A549 (cell line): ENCODE measurements at regions not wholly inside any gene's neighbourhood (a gene's known extent, or its start where the extent isn't known, plus 50 kb on each side); places are given as distances from the start of the nearest gene placed in this dataset.

Experiments used
- ATAC-seq, 2 experiments: fragments of 200-7000 bp in 1 of 2; fragments of >200 bp in 1 of 2; cut with Nextera tagmentation in 1 of 2; cut with Tn5 transposase in 1 of 2; 3 replicates each; pipeline versions ENCODE4 v1.8.0 to v1.9.1; 2018 to 2020; ENCODE audit warnings: mild to moderate bottlenecking in 1 of 2, moderate library complexity in 1 of 2
- CTCF ChIA-PET: fragments of 300-600 bp; sonication (Branson Sonifier 250); formaldehyde crosslinking; extraction: SDS; loops from one replicate; lab custom pipeline; 2021; ENCODE audit warnings: antibody characterized with exemption, inconsistent platforms; lab: Yijun Ruan, JAX
- POLR2A ChIA-PET: fragments of 350-600 bp; formaldehyde crosslinking; extraction: SDS; loops from one replicate; lab custom pipeline; 2021; ENCODE audit warnings: antibody characterized with exemption, inconsistent platforms; lab: Yijun Ruan, JAX
- DNase-seq, 2 experiments: peaks; one replicate each; pipeline versions ENCODE4 v3.0.0 to v3.0.0-alpha.2; 2011 to 2016; ENCODE audit warnings: low read depth in 1 of 2, low spot score in 1 of 2
- FAIRE-seq: peaks from 2 replicates; lab custom pipeline; 2011; peaks lifted over from hg19 to GRCh38; lab: Jason Lieb, UNC
- H3K27ac ChIP-seq, 2 experiments: fragments of >200 bp; sonication (Bioruptor Twin); formaldehyde crosslinking; 3 replicates each; pipeline ENCODE4 v1.5.1; 2016 to 2017
- H3K4me1 ChIP-seq: fragments of >200 bp; sonication (Bioruptor Twin); formaldehyde crosslinking; 3 replicates; pipeline ENCODE4 v1.6.1; 2016
- H3K4me2 ChIP-seq: fragments of >200 bp; sonication (Bioruptor Twin); formaldehyde crosslinking; 3 replicates; pipeline ENCODE4 v1.6.1; 2016
- H3K4me3 ChIP-seq: fragments of >200 bp; sonication (Bioruptor Twin); formaldehyde crosslinking; 3 replicates; pipeline ENCODE4 v1.5.1; 2016
- H3K9me3 ChIP-seq: fragments of >200 bp; sonication (Bioruptor Twin); formaldehyde crosslinking; 3 replicates; pipeline ENCODE4 v1.6.1; 2016
- CBX2 ChIP-seq: fragments of 200-600 bp; sonication (generic); IDR thresholded peaks from 2 replicates; pipeline ENCODE4 v1.6.1; 2016; ENCODE audit warnings: low read depth, mild to moderate bottlenecking, borderline replicate concordance
- CEBPB ChIP-seq, 2 experiments: fragments of >200 bp in 1 of 2; sonication (Bioruptor Twin) in 1 of 2; formaldehyde crosslinking in 1 of 2; IDR thresholded peaks; 2 replicates each; pipeline ENCODE4 v1.6.1; 2012 to 2016
- CHD2 ChIP-seq: fragments of 150-350 bp; IDR thresholded peaks from 2 replicates; pipeline ENCODE4 v1.6.1; 2014; ENCODE audit warnings: low read length; ENCODE audit not compliant: partially characterized antibody
- CHD4 ChIP-seq: fragments of 200-600 bp; sonication (generic); IDR thresholded peaks from 2 replicates; pipeline ENCODE4 v1.6.1; 2016; ENCODE audit warnings: antibody characterized with exemption, mild to moderate bottlenecking, borderline replicate concordance
- EHF ChIP-seq: fragments of 250-450 bp; sonication (Bioruptor Pico); IDR thresholded peaks from 2 replicates; pipeline ENCODE4 v1.5.0; 2020; ENCODE audit warnings: mild to moderate bottlenecking
- EHMT2 ChIP-seq: fragments of 200-600 bp; sonication (generic); IDR thresholded peaks from 2 replicates; pipeline ENCODE4 v1.6.1; 2016; ENCODE audit warnings: antibody characterized with exemption, low read depth, mild to moderate bottlenecking, moderate library complexity
- EP300 ChIP-seq, 2 experiments: fragments of >200 bp; sonication (Bioruptor Twin); formaldehyde crosslinking; IDR thresholded peaks; 2 replicates in 1 of 2; 3 replicates in 1 of 2; pipeline ENCODE4 v1.6.1; 2016 to 2017
- HEYL ChIP-seq: fragments of 250-450 bp; sonication (Bioruptor Pico); IDR thresholded peaks from 2 replicates; pipeline ENCODE4 v1.8.0; 2021; ENCODE audit warnings: mild to moderate bottlenecking, moderate library complexity
- HOXA7 ChIP-seq: fragments of 250-450 bp; sonication (Bioruptor Pico); IDR thresholded peaks from 2 replicates; pipeline ENCODE4 v1.5.0; 2020; ENCODE audit warnings: mild to moderate bottlenecking, moderate library complexity
- HOXB13 ChIP-seq: fragments of 250-450 bp; sonication (Bioruptor Pico); IDR thresholded peaks from 2 replicates; pipeline ENCODE4 v1.5.0; 2020; ENCODE audit warnings: low read depth, mild to moderate bottlenecking, moderate library complexity
- HOXB5 ChIP-seq: fragments of 250-450 bp; sonication (Bioruptor Pico); IDR thresholded peaks from 2 replicates; pipeline ENCODE4 v1.5.0; 2020; ENCODE audit warnings: mild to moderate bottlenecking, moderate library complexity
- JUNB ChIP-seq: fragments of >200 bp; sonication (Bioruptor Twin); formaldehyde crosslinking; IDR thresholded peaks from 2 replicates; pipeline ENCODE4 v1.6.1; 2016
- MAFK ChIP-seq: fragments of 450-650 bp; IDR thresholded peaks from 2 replicates; pipeline ENCODE4 v1.6.1; 2014; ENCODE audit not compliant: partially characterized antibody
- MAZ ChIP-seq: fragments of 150-350 bp; IDR thresholded peaks from 2 replicates; pipeline ENCODE4 v1.6.1; 2014; ENCODE audit warnings: antibody characterized with exemption, low read depth, low read length, borderline replicate concordance
- MYC ChIP-seq: IDR thresholded peaks from 2 replicates; pipeline ENCODE4 v1.6.1; 2012; ENCODE audit warnings: mild to moderate bottlenecking, inconsistent platforms, low read length, improper control_type of control experiment, borderline replicate concordance
- NR3C1 ChIP-seq: fragments of >200 bp; sonication (Bioruptor Twin); formaldehyde crosslinking; IDR thresholded peaks from 3 replicates; pipeline ENCODE4 v1.6.1; 2017
- PHF8 ChIP-seq: fragments of 200-600 bp; sonication (generic); IDR thresholded peaks from 2 replicates; pipeline ENCODE4 v1.6.1; 2016; ENCODE audit warnings: low read depth, mild to moderate bottlenecking, antibody characterized with exemption, moderate library complexity, borderline replicate concordance
- TFCP2L1 ChIP-seq: fragments of 250-450 bp; sonication (Bioruptor Pico); IDR thresholded peaks from 2 replicates; pipeline ENCODE4 v1.5.0; 2021; ENCODE audit warnings: mild to moderate bottlenecking
- ZC3H11A ChIP-seq: fragments of 450-650 bp; IDR thresholded peaks from 2 replicates; pipeline ENCODE4 v1.6.1; 2014; ENCODE audit warnings: antibody characterized with exemption, mild to moderate bottlenecking
- ZNF302 ChIP-seq: fragments of 250-450 bp; sonication (Bioruptor Pico); IDR thresholded peaks from 2 replicates; pipeline ENCODE4 v1.9.0; 2021; ENCODE audit warnings: inconsistent platforms, mild to moderate bottlenecking, moderate library complexity
- ZSCAN20 ChIP-seq: fragments of 250-450 bp; sonication (Bioruptor Pico); IDR thresholded peaks from 2 replicates; pipeline ENCODE4 v1.8.0; 2022; ENCODE audit warnings: mild to moderate bottlenecking, moderate library complexity
- WGBS: methylation state at CpG from one replicate; pipeline ENCODE4 v1.1.6; 2017; ENCODE audit errors: missing lambda C conversion rate; 5-methylcytosine and 5-hydroxymethylcytosine counted together
- TF ChIP-seq, protein P1 (sequence below): fragments of 250-450 bp; sonication (Bioruptor Pico); IDR thresholded peaks from 2 replicates; pipeline ENCODE4 v1.5.0; 2020; ENCODE audit warnings: low read depth, mild to moderate bottlenecking, moderate library complexity
- TF ChIP-seq, protein P2 (sequence below): IDR thresholded peaks from 2 replicates; pipeline ENCODE4 v1.6.1; 2012
- TF ChIP-seq, protein P3 (sequence below): fragments of >200 bp; sonication (Bioruptor Twin); formaldehyde crosslinking; IDR thresholded peaks from 3 replicates; pipeline ENCODE4 v1.6.1; 2016
- TF ChIP-seq, protein P4 (sequence below): fragments of 250-450 bp; sonication (Bioruptor Pico); IDR thresholded peaks from 2 replicates; pipeline ENCODE4 v1.5.0; 2021; ENCODE audit warnings: mild to moderate bottlenecking, moderate library complexity, borderline replicate concordance
- TF ChIP-seq, protein P5 (sequence below): fragments of 150-350 bp; IDR thresholded peaks from 2 replicates; pipeline ENCODE4 v1.6.1; 2014; ENCODE audit warnings: low read depth, mild to moderate bottlenecking, low read length
- TF ChIP-seq, protein P6 (sequence below): fragments of >200 bp; sonication (Bioruptor Twin); formaldehyde crosslinking; IDR thresholded peaks from 2 replicates; pipeline ENCODE4 v1.6.1; 2016

DNA sequence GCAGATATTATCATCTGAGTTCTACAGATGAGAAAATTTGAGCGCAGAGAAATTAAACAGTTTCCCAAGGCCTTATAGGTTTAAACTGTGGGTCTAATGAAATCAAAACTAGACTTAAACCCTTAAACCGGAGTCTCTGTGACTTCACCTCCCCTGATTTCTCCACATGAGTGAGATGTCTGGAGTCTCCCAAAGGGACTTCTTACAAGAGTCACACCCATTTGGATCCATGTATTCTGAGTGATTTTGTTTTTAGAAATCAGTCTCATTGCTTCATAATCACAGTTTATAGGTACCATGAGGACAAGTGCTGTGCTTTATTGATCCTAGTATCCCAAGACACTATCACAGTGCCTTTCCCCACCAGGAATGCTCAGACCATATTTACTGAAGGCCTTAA, 206.0 kb upstream of the JUN start:
- DNase-seq (no peak), FAIRE-seq (no peak)
- no peak overlapping the region for H3K4me2 ChIP-seq
- TF ChIP-seq, protein P1, sequence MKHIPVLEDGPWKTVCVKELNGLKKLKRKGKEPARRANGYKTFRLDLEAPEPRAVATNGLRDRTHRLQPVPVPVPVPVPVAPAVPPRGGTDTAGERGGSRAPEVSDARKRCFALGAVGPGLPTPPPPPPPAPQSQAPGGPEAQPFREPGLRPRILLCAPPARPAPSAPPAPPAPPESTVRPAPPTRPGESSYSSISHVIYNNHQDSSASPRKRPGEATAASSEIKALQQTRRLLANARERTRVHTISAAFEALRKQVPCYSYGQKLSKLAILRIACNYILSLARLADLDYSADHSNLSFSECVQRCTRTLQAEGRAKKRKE (CRISPR knock-in tag): no peak
- no peak for TF ChIP-seq NR3C1
- TF ChIP-seq, protein P2, sequence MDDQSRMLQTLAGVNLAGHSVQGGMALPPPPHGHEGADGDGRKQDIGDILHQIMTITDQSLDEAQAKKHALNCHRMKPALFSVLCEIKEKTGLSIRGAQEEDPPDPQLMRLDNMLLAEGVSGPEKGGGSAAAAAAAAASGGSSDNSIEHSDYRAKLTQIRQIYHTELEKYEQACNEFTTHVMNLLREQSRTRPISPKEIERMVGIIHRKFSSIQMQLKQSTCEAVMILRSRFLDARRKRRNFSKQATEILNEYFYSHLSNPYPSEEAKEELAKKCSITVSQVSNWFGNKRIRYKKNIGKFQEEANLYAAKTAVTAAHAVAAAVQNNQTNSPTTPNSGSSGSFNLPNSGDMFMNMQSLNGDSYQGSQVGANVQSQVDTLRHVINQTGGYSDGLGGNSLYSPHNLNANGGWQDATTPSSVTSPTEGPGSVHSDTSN: no peak
- TF ChIP-seq ZC3H11A: no peak
- TF ChIP-seq, protein P3, sequence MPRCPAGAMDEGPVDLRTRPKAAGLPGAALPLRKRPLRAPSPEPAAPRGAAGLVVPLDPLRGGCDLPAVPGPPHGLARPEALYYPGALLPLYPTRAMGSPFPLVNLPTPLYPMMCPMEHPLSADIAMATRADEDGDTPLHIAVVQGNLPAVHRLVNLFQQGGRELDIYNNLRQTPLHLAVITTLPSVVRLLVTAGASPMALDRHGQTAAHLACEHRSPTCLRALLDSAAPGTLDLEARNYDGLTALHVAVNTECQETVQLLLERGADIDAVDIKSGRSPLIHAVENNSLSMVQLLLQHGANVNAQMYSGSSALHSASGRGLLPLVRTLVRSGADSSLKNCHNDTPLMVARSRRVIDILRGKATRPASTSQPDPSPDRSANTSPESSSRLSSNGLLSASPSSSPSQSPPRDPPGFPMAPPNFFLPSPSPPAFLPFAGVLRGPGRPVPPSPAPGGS: no peak
- TF ChIP-seq CEBPB (IDR thresholded peaks at IDR 0.05): no peak
- TF ChIP-seq PHF8: no peak
- TF ChIP-seq, protein P4, sequence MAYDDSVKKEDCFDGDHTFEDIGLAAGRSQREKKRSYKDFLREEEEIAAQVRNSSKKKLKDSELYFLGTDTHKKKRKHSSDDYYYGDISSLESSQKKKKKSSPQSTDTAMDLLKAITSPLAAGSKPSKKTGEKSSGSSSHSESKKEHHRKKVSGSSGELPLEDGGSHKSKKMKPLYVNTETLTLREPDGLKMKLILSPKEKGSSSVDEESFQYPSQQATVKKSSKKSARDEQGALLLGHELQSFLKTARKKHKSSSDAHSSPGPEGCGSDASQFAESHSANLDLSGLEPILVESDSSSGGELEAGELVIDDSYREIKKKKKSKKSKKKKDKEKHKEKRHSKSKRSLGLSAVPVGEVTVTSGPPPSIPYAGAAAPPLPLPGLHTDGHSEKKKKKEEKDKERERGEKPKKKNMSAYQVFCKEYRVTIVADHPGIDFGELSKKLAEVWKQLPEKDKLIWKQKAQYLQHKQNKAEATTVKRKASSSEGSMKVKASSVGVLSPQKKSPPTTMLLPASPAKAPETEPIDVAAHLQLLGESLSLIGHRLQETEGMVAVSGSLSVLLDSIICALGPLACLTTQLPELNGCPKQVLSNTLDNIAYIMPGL (CRISPR knock-in tag): no peak
- no peak for TF ChIP-seq HEYL (CRISPR knock-in tag)
- TF ChIP-seq HOXA7: no peak
- no peak for TF ChIP-seq MAZ
- TF ChIP-seq HOXB13 (CRISPR knock-in tag): no peak
- no peak for TF ChIP-seq EHF (CRISPR knock-in tag)
- TF ChIP-seq, all 56 proteins: peak for 0
- CTCF ChIA-PET: no interaction called here
- no peak for ATAC-seq
- no peaks in the 10 kb centered on the region for H3K9me3 ChIP-seq
- 97% methylated on average over 2 of the region's 2 CpGs for WGBS
- POLR2A ChIA-PET: no interaction called here
- no peaks in the 10 kb centered on the region for H3K4me1 ChIP-seq
- no peak overlapping the region for H3K27ac ChIP-seq
- H3K4me3 ChIP-seq: no peak overlapping the region

DNA sequence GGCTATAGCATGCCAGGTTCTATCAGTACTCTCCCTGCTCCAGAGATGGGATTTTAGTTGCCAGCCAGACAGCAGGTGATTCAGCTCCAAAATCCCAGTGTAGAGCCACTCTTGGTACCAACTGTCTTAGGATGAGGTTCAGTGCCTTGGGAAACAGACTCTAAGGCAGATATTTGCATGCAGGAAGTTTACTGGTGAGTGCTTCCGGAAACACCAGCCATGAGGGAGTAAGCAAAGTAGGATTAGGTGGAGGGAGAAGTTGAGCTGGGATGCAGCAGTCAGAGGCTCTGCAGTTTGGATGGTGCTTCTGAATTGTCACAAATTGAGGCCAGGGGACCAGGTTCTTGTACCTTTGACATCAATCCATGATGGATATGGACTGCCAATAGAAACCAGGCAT, 207.5 kb upstream of the JUN start:
- Histone ChIP-seq H3K4me1 (no peaks in the 10 kb centered on the region), H3K4me2 (no peak overlapping the region), H3K4me3 (no peak overlapping the region), H3K9me3 (no peaks in the 10 kb centered on the region), H3K27ac (no peak overlapping the region)
- TF ChIP-seq MYC (no peak), EHMT2 (no peak), CHD4 (no peak), HOXB5 (CRISPR knock-in tag) (no peak), ZSCAN20 (CRISPR knock-in tag) (no peak), EP300 (IDR thresholded peaks at IDR 0.05) (no peak), TFCP2L1 (no peak), ZNF302 (CRISPR knock-in tag) (no peak), CBX2 (no peak), MAFK (no peak), CHD2 (no peak), JUNB (no peak)
- TF ChIP-seq, protein P5, sequence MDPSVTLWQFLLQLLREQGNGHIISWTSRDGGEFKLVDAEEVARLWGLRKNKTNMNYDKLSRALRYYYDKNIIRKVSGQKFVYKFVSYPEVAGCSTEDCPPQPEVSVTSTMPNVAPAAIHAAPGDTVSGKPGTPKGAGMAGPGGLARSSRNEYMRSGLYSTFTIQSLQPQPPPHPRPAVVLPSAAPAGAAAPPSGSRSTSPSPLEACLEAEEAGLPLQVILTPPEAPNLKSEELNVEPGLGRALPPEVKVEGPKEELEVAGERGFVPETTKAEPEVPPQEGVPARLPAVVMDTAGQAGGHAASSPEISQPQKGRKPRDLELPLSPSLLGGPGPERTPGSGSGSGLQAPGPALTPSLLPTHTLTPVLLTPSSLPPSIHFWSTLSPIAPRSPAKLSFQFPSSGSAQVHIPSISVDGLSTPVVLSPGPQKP: no peak
- TF ChIP-seq, protein P6, sequence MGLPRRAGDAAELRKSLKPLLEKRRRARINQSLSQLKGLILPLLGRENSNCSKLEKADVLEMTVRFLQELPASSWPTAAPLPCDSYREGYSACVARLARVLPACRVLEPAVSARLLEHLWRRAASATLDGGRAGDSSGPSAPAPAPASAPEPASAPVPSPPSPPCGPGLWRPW: no peak
- no peak for ATAC-seq
- FAIRE-seq: no peak
- POLR2A ChIA-PET: no interaction called here
- 100% methylated on average over 1 of the region's 1 CpG for WGBS
- CTCF ChIA-PET: interaction anchor here (0.7 kb wide), 1 partner anchor 9 kb away, joined by 3 read pairs; no protein-coding TSS in a partner anchor
- no peak for DNase-seq
